ENCODE measurements at regions not wholly inside any gene's neighbourhood (a gene's known extent, or its start where the extent isn't known, plus 50 kb on each side); places are given as distances from the start of the nearest gene placed in this dataset.

- no peak for DNase-seq
Observed at GRCh38 chr20:24261351-24261750, 208.1 kb upstream of the SYNDIG1 start.

GRCh38 chr20:24257171-24257570 is 212.3 kb upstream of the SYNDIG1 start:
- no peak for DNase-seq

- no peak for DNase-seq
Observed at GRCh38 chr20:24256307-24256706, 213.1 kb upstream of the SYNDIG1 start.

- DNase-seq = no peak
Observed at GRCh38 chr20:24254480-24254879, 214.9 kb upstream of the SYNDIG1 start.

GRCh38 chr20:24253321-24253720 is 216.1 kb upstream of the SYNDIG1 start:
- DNase-seq = no peak

- DNase-seq = no peak
Observed at GRCh38 chr20:24245094-24245493, 224.3 kb upstream of the SYNDIG1 start.

GRCh38 chr20:24242763-24243162 is 226.7 kb upstream of the SYNDIG1 start:
- DNase-seq = no peak

GRCh38 chr20:24241466-24241865 is 228.0 kb upstream of the SYNDIG1 start:
- no peak for DNase-seq

- no peak for DNase-seq
Observed at GRCh38 chr20:24236963-24237362, 232.5 kb upstream of the SYNDIG1 start.

- DNase-seq = no peak
Observed at GRCh38 chr20:24236201-24236600, 233.2 kb upstream of the SYNDIG1 start.

GRCh38 chr20:24235296-24236175 is 233.9 kb upstream of the SYNDIG1 start:
- DNase-seq = no peak

- DNase-seq = no peak
Observed at GRCh38 chr20:24227600-24227999, 239.0 kb upstream of the GGTLC1 start.

GRCh38 chr20:24212494-24212893 is 223.9 kb upstream of the GGTLC1 start:
- no peak for DNase-seq

GRCh38 chr20:24211972-24212371 is 223.4 kb upstream of the GGTLC1 start:
- no peak for DNase-seq

- DNase-seq = no peak
Observed at GRCh38 chr20:24210356-24210755, 221.8 kb upstream of the GGTLC1 start.

GRCh38 chr20:24208652-24209051 is 220.1 kb upstream of the GGTLC1 start:
- DNase-seq = no peak

- DNase-seq = no peak
Observed at GRCh38 chr20:24207803-24208300, 219.3 kb upstream of the GGTLC1 start.

- no peak for DNase-seq
Observed at GRCh38 chr20:24206995-24207394, 218.4 kb upstream of the GGTLC1 start.

- no peak for DNase-seq
Observed at GRCh38 chr20:24203526-24204183, 215.1 kb upstream of the GGTLC1 start.

- DNase-seq = no peak
Observed at GRCh38 chr20:24199501-24199900, 210.9 kb upstream of the GGTLC1 start.

- DNase-seq = no peak
Observed at GRCh38 chr20:24194143-24194542, 205.6 kb upstream of the GGTLC1 start.

GRCh38 chr20:24190905-24191304 is 202.3 kb upstream of the GGTLC1 start:
- DNase-seq = no peak

GRCh38 chr20:24185791-24186190 is 197.2 kb upstream of the GGTLC1 start:
- DNase-seq = no peak
